Globus pallidus (tissue), 1 donor: ENCODE measurements at regions not wholly inside any gene's neighbourhood (a gene's known extent, or its start where the extent isn't known, plus 50 kb on each side); places are given as distances from the start of the nearest gene placed in this dataset.
"Not testable (repeated sequence)": the region's sequence is repeated elsewhere in the genome, so short reads cannot be mapped to it uniquely, and the experiment has no call there.

Experiments used
- DNase-seq: peaks from one replicate; pipeline ENCODE4 v3.0.0-alpha.2; 2015; ENCODE audit warnings: low spot score

DNA sequence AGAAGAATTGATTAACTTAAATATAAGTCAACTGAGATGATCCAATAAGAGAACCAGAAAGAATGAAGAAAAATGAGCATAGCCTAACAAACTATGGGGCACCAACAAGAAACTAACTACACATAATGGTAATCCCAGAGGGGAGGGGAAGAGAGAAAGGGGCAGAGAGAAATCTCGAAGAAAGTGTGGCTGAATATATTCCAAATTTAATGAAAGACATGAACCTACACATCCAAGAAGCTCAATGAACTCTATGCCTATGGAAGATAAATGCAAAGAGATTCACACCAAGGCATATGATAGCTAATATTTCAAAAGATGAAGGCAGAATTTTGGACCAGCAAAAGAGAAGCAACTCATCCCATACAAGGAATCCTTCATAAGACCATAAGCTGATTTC is 649.2 kb downstream of the ZEB2 start:
- DNase-seq, result no peak

DNA sequence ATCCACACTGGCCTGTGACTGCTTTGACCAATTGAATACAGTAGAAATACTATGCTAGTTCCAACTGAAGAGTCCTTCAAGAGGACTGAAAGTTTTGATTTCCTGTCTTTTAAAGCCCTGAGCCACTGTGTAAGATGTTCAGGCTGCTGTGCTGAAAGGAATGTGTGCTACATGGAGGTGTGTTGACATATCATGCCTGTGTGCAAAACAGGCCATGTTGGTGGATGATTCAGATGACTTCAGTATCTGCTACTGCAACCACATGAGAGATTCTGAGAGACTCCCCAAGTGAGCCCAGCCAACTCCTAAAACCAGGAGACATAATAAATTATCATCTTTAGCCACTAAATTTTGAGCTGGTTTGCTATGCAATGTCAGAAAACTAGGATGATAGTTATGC is 662.9 kb downstream of the ZEB2 start:
- DNase-seq, result no peak

DNA sequence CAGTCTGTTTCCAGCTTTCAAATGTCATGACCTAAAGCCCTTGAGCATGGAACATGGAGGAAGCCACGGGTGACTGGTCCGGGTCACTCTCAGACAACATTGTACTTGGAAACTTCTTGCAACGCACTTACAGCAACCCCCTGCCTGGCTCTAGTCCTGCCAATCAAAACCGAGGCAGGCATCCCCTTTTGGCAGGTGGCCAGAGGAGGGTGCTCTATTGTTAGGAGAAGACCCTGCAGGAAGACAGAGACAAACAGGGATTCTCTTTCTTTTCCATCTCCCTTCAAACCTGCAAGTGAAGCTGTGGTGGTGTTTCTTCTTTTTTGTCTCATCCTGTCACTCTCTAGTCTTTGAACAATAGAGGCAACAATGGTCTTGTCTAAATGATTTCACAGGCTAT is 667.2 kb downstream of the ZEB2 start:
- no peak for DNase-seq

DNA sequence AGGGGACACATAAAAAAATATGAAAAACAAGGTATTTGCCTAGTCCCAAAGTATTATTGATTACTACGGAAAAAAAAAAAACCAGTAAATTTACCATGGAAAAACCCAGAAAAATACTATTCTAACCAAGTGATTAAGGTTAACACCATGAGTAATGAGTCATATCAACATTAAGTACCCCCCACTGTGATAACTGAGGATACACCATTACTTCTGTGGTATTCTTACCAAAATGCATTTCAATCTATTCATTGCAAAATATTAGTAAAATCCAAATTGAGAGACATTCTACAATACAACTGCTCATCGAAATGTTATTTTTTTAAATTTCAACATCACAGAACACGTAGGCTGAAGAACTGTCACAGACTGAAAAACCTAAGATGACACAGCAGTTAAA is 669.8 kb downstream of the ZEB2 start:
- no peak for DNase-seq

DNA sequence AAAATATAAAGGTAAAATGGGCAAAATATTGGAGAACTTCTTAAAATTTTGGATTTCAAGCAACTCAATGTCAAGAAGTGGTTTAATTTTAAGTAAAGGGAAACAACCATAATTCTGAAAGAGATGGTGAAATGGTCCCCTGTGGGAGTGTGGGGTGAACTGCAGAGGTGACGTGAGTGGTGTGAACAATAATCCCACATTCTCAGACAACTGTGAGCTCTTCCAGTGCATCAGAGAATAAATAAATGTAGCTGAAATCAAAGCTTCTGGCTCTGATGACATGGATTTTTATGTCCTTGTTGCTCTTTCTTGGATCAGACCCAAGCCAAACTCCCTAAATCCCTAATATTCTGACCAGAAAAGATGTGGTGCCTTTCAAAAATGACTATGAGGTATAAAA is 672.7 kb downstream of the ZEB2 start:
- no peak for DNase-seq

DNA sequence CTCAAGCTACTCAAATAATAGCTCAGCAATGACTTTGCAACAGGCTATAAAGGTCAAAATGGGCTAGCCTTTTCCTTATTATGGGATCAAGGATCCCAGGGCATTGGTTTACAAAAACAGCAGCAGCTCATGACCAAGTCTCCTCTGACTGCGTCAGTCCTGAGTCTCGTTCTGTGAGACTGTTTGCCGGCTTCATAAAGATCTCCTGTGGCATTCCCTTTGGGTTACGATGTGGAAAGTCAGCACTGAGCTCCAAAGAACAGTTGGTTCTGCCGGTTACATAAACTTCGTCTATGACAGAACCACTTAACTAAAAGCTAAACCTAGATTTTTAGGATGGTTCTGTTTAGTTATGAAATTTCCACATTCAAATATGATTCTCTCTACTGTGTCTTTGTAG is 674.9 kb downstream of the ZEB2 start:
- DNase-seq, result no peak

DNA sequence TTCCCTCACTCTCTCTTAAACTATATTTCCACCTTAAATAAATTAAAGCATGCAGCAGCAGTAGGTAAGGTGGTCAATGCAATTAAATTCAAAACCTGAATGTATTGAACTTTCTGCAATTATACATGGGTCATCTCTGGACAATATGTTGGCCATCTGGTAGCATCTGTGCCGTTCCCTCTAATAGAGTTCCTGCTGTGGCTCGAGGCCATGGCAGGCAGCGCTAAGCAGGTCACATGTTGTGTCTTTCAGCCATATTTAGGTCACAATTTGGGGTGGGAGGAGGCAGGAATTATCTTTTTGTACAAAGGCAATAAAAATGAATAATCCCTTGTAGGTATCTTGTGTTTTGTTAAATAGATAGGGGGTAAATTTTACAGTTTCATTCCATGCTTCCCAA is 676.2 kb downstream of the ZEB2 start:
- no peak for DNase-seq

DNA sequence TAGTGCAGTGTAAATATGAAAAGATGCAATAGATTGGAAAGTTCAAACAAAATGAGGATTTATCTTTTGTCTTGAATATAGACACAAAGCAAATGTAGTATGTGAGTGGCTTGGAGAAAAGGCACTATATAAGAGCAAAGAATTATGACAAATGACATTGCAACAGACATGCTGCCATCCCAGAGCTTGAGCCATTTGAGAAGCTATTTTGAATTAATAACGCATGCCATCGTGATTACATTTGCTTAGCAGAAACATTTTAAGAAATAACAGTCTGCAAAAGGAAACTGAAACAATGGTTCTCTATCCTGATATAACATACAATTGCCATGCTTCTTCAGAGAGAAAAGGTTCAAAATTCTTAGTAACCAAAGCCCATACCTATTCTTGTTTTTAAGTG is 677.1 kb downstream of the ZEB2 start:
- no peak for DNase-seq

DNA sequence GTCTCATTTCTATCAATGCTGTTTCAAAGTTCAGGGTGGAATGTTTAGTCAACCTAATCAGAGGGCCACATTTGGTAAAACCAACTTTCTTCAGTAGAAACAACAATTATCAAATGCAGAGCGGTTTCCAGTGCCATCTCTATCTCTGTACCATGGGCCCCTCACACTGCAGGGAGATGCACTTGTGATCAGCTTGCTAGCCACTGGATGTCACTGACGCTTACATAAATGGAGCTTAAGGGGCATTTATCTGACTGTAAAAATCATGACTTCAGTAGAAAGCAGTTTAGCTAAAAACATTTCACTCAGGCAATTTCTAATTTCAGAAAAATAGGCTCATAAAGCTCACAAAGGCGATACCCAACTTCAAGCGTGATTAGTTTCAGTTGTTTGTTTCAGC is 678.0 kb downstream of the ZEB2 start:
- no peak for DNase-seq

DNA sequence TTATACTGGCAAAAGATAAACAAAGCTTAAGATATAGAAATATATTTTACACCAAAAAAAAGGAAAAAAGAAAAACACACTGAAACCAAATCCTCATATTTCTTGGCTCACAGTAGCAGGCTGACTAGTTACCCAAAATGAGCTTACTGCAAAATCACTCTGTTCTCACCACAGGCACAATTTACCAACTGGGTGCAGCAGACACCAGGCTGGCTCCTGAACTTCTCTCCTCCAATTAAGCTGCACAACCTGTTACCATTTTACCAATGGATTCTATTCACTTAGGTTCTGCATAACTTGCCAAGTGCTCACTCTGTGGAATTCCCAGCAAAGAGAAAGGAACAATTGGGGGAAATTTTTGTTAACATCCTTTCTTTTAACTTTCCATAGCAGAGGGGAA is 679.3 kb downstream of the ZEB2 start:
- DNase-seq, result no peak

DNA sequence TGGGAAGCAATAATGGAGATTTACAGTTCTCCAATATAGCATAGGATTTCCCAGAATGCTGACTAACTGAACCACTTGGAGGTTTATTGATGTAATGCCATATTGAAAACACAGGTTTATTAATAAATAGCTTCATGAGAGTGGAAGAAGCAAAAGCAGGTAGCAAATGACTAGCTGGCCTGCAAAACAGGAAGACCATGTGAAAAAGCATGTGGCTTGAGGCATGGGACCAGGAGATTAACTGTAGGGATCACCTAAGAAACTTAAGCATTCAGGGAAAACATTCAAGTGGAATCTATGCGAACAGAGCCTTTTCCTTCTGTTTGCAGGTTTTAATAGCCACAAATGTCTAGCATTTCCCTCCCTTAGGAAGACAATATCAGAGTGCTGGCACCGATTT is 679.7 kb downstream of the ZEB2 start:
- no peak for DNase-seq

DNA sequence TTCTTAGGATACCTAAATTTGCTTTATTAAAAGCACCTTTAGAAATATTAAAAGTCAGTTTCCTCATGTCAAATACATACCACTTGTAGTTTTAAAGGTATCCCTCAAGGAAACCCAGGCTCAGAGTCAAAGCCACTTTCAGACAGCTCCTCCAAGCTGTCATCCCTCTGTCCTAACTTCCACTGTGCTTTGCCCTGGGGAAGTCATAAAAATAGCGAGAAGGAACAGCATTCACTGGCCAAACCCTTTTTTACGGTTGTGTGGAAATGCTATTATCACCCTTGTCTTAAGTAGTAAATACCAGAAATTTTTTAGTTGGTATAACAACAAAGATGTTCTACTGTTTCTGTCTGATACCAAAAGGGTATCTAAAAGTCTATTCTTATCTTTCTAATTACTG is 680.5 kb downstream of the ZEB2 start:
- no peak for DNase-seq

DNA sequence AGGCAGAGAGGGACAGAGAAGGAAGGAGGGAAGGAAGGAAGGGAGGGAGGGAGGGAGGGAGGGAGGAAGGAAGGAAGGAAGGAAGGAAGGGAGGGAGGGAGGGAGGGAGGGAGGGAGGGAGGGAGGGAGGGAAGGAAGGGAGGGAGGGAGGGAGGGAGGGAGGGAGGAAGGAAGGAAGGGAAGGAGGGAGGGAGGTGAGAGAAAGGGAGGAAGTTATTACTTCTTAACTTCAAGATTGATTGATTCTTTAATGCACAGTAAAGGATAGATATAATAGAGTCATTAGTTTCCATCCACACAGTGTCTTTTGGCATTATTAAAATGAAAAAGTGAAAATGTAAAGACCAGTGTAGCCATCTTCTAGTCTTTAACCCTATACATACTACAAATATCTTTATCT is 682.9 kb downstream of the ZEB2 start:
- DNase-seq, result not testable (repeated sequence)

DNA sequence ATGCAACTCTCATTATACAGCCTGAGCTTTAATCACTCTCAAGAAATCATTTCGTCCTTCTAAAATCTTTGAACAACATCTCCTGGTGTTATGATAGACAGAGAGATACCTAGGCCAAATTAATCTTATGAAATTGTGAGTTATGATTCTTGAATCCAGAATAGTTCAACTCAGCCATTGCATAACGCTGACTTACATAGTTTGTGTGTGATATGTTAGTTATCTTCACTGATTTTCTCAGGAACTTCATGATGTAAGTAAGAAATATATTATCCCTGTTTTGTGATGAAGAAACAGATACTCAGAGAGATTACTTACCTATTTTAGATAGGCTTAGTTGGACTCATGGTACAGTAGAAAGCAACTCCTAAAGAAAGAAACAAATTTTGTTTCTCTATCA is 684.4 kb downstream of the ZEB2 start:
- DNase-seq, result no peak

DNA sequence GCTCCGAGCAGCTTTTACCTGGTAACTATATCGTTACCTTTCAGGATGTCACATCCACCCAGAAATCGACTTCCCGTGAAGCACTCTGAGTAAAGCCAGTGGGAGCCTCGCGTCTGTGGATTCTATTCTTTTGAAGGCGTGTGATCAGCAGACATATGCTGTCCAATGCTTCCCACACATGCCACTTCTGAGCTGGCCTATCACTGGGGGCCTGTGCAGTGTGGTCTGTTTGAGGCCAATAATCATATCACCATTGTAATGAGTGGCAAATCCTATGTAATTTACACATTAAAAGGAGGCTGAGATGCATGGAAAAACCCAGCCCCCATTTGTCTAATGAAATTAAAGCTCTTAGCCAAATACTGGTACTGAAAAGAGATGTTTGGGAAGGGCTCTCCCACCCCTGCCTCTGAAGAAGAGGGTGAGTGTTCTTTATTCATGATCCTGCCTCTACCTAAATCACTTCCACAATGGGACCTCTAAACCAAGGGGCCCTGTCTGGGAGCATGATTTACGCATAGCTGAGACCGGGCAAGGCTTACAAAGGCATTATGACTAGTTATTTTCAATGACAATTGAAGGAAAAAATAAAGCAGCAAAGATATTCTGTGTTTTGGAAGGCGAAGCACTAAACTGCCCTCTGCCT is 686.8 kb downstream of the ZEB2 start:
- DNase-seq, result no peak

DNA sequence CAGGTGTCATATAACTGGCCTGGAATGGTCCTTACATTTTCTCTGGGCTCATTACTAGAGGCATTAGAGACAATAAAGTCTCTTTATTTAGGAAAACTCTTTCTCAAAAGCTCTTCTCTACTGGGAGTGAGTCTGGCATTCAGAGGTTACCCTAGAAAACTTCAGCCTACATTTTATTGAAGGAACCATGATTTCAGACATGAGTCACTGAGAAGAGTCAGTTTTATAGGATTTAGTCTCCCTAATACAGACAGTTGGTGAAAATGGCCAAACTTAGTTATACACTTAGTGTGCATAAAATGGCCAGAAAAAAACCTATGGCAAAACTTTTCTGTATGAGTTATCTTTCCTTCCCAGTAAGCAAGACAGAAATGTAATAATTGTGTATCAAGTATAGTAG is 689.4 kb downstream of the ZEB2 start:
- DNase-seq, result no peak

DNA sequence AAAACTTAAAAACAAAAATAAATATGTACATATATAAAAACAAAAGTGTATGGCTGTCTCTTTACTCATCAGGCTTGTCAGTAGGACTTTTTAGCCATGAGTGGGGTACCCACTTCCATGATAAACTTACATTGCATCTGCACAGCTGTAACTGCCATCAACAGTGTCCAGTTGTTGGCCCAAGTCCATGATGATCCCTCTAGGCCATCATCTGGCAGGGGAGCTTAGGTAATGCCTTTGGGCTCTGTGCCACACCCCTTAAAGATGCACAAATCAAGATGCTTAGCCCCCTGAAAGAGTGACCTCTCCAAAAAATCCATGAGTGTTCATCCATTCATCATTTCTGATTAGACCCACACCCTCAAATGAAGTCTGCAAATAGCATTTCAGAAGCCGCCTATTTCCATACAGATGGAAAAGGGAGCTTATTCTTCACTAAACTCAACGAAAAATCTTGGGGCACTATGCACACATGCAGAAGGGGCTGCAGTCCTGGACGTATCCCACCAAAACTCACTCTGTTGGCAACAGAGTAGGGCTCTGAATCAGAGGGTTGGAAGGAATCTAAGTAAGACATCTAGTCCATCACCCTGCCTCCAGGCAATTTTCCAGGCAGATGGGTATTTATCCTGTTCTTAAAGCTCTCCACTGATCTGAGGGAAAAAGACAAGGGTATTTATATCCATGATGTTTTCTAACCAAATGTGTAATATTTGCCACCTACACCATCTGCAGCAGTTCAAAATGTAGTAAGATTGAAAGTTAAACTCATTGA is 691.0 kb downstream of the ZEB2 start:
- no peak for DNase-seq

DNA sequence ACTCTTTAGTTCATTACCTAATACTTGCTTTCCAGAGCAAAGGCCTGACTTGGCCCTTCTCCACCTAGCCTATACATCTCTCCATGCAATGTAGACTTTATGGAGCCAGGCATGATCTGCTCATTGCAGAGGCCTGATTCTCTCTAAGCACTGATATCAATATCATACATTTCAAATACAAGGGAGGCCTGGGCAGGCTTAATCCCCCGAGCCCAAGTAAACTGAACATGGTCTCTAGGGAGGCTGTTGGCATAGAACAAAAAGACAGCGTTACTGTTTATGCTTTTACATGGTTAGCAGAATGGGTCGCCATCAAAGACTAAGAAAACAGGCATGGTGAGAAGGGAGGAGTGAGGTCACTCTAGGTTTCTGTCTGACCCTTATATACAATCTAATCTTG is 695.1 kb downstream of the ZEB2 start:
- DNase-seq, result no peak

DNA sequence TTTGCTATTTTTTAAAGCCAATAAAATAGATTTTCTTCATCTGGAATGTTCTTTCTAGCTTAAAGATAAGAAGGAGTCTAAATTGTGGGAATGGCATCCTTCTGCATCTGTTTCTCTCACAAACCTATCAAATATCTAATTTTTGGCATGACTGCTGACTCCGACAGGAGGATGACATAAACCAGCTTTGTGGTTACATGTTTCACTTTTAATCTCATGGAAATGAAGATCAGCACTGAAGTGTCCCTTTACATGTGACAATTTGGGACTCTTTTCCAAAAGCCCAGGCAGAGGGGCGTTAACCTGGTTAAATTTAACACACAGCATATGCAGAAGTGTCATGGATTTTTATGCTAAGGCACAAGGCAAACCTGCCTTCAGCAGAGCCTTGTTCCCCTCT is 694.7 kb downstream of the ARHGAP15 start:
- no peak for DNase-seq

DNA sequence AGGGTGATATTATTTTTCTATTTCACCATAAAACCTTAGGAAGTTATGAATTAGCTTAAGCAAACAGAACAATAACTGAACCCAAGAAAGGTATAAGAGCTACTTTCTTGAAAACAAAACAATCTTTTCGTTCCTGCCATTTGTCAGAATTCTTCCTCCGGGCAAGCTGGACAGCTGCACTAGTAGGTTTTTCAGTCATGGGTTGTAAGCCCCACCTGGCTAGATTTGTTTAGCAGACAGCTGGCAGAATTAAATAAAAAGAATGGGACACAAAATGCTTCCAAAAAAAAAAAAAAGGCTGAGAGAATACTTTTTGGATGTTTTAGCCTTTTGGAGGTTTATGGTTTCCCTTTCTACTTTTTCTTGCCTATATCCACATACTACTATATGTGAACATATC is 694.1 kb downstream of the ARHGAP15 start:
- no peak for DNase-seq

DNA sequence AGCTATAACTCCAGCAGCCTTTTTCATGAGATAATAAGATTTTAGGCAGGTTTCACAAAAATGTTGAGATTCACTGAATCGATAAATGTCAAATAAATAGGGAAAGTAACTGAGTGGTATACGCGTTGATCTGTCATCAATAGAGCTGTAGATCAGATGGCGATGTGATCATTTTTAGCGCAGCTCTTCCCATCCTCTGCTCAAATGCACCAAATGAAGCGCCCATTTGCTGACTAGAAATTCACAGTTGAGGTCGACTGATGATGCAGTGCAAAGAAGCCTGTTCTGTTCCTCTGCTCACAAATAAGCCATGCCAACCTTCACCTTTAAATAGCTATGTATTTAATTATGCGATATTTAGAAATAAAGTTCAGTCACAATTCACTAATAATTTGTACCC is 693.5 kb downstream of the ARHGAP15 start:
- DNase-seq, result no peak

DNA sequence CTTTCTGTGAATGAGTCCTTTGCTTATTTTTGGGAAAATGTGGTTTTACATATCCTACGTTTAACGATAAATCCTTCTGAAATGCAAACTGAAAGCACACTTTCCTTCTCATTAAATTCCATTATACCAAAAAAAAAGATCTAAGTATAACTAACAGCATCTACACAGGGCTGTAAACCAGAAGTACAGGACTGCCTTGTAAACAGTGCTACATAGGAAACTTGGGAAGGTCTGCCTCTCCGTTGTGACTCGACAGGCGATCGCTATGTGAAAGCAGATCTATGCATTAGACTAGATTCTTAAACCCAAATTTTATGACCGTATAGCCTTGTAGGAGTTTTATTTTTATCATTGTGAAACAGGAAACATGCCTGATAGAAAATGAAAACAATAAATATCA is 690.5 kb downstream of the ARHGAP15 start:
- no peak for DNase-seq

DNA sequence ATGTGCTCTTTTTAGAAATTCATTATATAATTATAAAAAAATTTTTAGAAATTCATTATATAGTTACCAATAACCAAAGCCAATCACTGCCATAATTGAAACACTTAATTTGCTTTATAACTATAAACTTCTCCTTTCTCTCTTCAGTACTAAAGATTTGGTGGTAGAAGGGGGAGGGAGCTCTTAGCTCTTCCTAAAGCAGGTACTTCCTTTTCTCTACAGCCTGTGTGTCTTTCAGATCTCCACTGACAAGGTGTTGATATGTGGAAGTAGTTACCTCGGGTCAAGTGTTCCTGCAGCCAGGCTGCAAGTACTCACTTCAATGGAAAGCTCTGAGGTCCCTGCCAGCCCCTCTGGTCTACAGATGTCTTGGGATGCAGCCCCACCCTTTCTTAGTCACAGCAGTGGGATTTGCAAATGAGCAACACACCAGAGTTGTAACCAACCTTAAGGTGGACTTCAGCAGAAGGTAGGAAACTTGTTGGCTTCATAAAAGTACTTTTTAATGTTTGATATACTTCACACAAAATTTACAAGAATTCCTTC is 690.0 kb downstream of the ARHGAP15 start:
- DNase-seq, result no peak
